ENCODE measurements at regions not wholly inside any gene's neighbourhood (a gene's known extent, or its start where the extent isn't known, plus 50 kb on each side); places are given as distances from the start of the nearest gene placed in this dataset.

GRCh38 chr5:165705960-165706359, 2200.5 kb downstream of the MAT2B start:
- DNase-seq (ENCODE audit: low spot score in 2 of 2) (no peak), ATAC-seq (no peak)
- Mint-ChIP-seq H3K4me1 (no peaks in the 10 kb centered on the region), H3K27ac (no peak overlapping the region), H3K9me3 (no peaks in the 10 kb centered on the region), H3K4me3 (no peak overlapping the region), H3K36me3 (peaks cover 5% of the 10 kb centered on the region)

- no peak for ATAC-seq
- no peaks in the 10 kb centered on the region for H3K4me1 Mint-ChIP-seq
Observed at GRCh38 chr5:165712011-165712410, 2206.6 kb downstream of the MAT2B start.

GRCh38 chr5:165714598-165714997, 2209.2 kb downstream of the MAT2B start:
- Mint-ChIP-seq H3K36me3 (no peaks in the 10 kb centered on the region), H3K9me3 (peaks cover 16% of the 10 kb centered on the region), H3K4me1 (no peaks in the 10 kb centered on the region), H3K4me3 (no peak overlapping the region), H3K27ac (no peak overlapping the region)
- DNase-seq (ENCODE audit: low spot score in 2 of 2) (no peak), ATAC-seq (no peak)

More at GRCh38 chr5:165712011-165712410, 2206.6 kb downstream of the MAT2B start:
- Mint-ChIP-seq H3K9me3 (peaks cover 11% of the 10 kb centered on the region), H3K27ac (no peak overlapping the region), H3K4me3 (no peak overlapping the region), H3K36me3 (no peaks in the 10 kb centered on the region)
- no peak for DNase-seq (ENCODE audit: low spot score in 2 of 2)

GRCh38 chr5:165720901-165721300, 2215.5 kb downstream of the MAT2B start:
- peaks cover 11% of the 10 kb centered on the region for H3K9me3 Mint-ChIP-seq
- DNase-seq (ENCODE audit: low spot score in 2 of 2) (no peak), ATAC-seq (no peak)
- no peak overlapping the region for H3K27ac Mint-ChIP-seq
- H3K4me1 Mint-ChIP-seq, result no peaks in the 10 kb centered on the region
- H3K4me3 Mint-ChIP-seq, result no peak overlapping the region
- no peaks in the 10 kb centered on the region for H3K36me3 Mint-ChIP-seq

- ATAC-seq (no peak), DNase-seq (ENCODE audit: low spot score in 2 of 2) (no peak)
- H3K4me3 Mint-ChIP-seq, result no peak overlapping the region
- no peaks in the 10 kb centered on the region for H3K36me3 Mint-ChIP-seq
- no peak overlapping the region for H3K27ac Mint-ChIP-seq
- H3K9me3 Mint-ChIP-seq, result peaks cover 11% of the 10 kb centered on the region
- no peaks in the 10 kb centered on the region for H3K4me1 Mint-ChIP-seq
Observed at GRCh38 chr5:165722401-165722800, 2217.0 kb downstream of the MAT2B start.

- Mint-ChIP-seq H3K4me1 (no peaks in the 10 kb centered on the region), H3K4me3 (no peak overlapping the region)
Observed at GRCh38 chr5:165723931-165724330, 2218.5 kb downstream of the MAT2B start.

GRCh38 chr5:165728425-165728824, 2223.0 kb downstream of the MAT2B start:
- Mint-ChIP-seq H3K4me3 (no peak overlapping the region), H3K27ac (no peak overlapping the region), H3K9me3 (peaks cover 8% of the 10 kb centered on the region), H3K4me1 (no peaks in the 10 kb centered on the region), H3K36me3 (no peaks in the 10 kb centered on the region)
- ATAC-seq (no peak), DNase-seq (ENCODE audit: low spot score in 2 of 2) (no peak)

More at GRCh38 chr5:165723931-165724330, 2218.5 kb downstream of the MAT2B start:
- DNase-seq (ENCODE audit: low spot score in 2 of 2), result no peak
- no peaks in the 10 kb centered on the region for H3K36me3 Mint-ChIP-seq
- H3K9me3 Mint-ChIP-seq, result peaks cover 11% of the 10 kb centered on the region
- ATAC-seq, result no peak
- no peak overlapping the region for H3K27ac Mint-ChIP-seq

GRCh38 chr5:165735388-165735787, 2230.0 kb downstream of the MAT2B start:
- no peaks in the 10 kb centered on the region for H3K36me3 Mint-ChIP-seq
- H3K4me1 Mint-ChIP-seq, result no peaks in the 10 kb centered on the region
- H3K9me3 Mint-ChIP-seq, result peaks cover 22% of the 10 kb centered on the region
- no peak overlapping the region for H3K27ac Mint-ChIP-seq
- DNase-seq (ENCODE audit: low spot score in 2 of 2), result no peak
- no peak for ATAC-seq
- H3K4me3 Mint-ChIP-seq, result no peak overlapping the region

GRCh38 chr5:165739079-165739741, 2233.8 kb downstream of the MAT2B start:
- DNase-seq (ENCODE audit: low spot score in 2 of 2), result no peak
- H3K4me1 Mint-ChIP-seq, result no peaks in the 10 kb centered on the region

GRCh38 chr5:165757791-165758190, 2252.4 kb downstream of the MAT2B start:
- Mint-ChIP-seq H3K4me3 (no peak overlapping the region), H3K36me3 (no peaks in the 10 kb centered on the region), H3K27ac (no peak overlapping the region), H3K9me3 (peaks cover 21% of the 10 kb centered on the region), H3K4me1 (no peaks in the 10 kb centered on the region)
- no peak for DNase-seq (ENCODE audit: low spot score in 2 of 2)
- no peak for ATAC-seq

More at GRCh38 chr5:165739079-165739741, 2233.8 kb downstream of the MAT2B start:
- Mint-ChIP-seq H3K36me3 (no peaks in the 10 kb centered on the region), H3K27ac (no peak overlapping the region), H3K4me3 (no peak overlapping the region), H3K9me3 (peaks cover 16% of the 10 kb centered on the region)
- ATAC-seq, result no peak

- no peak for ATAC-seq
- H3K9me3 Mint-ChIP-seq, result peaks cover 11% of the 10 kb centered on the region
Observed at GRCh38 chr5:165775111-165775510, 2269.7 kb downstream of the MAT2B start.

GRCh38 chr5:165779505-165779904, 2274.1 kb downstream of the MAT2B start:
- ATAC-seq (no peak), DNase-seq (ENCODE audit: low spot score in 2 of 2) (no peak)
- Mint-ChIP-seq H3K4me1 (no peaks in the 10 kb centered on the region), H3K9me3 (peaks cover 24% of the 10 kb centered on the region), H3K4me3 (no peak overlapping the region), H3K27ac (no peak overlapping the region), H3K36me3 (no peaks in the 10 kb centered on the region)

More at GRCh38 chr5:165775111-165775510, 2269.7 kb downstream of the MAT2B start:
- Mint-ChIP-seq H3K27ac (no peak overlapping the region), H3K4me3 (no peak overlapping the region), H3K36me3 (no peaks in the 10 kb centered on the region), H3K4me1 (no peaks in the 10 kb centered on the region)
- no peak for DNase-seq (ENCODE audit: low spot score in 2 of 2)

GRCh38 chr5:165780901-165781300, 2275.5 kb downstream of the MAT2B start:
- Mint-ChIP-seq H3K4me1 (no peaks in the 10 kb centered on the region), H3K4me3 (no peak overlapping the region), H3K27ac (no peak overlapping the region), H3K36me3 (no peaks in the 10 kb centered on the region), H3K9me3 (peaks cover 24% of the 10 kb centered on the region)
- DNase-seq (ENCODE audit: low spot score in 2 of 2) (no peak), ATAC-seq (no peak)

- no peaks in the 10 kb centered on the region for H3K4me1 Mint-ChIP-seq
Observed at GRCh38 chr5:165781738-165782137, 2276.3 kb downstream of the MAT2B start.

GRCh38 chr5:165783024-165783423, 2277.6 kb downstream of the MAT2B start:
- Mint-ChIP-seq H3K4me3 (no peak overlapping the region), H3K4me1 (no peaks in the 10 kb centered on the region), H3K27ac (no peak overlapping the region), H3K9me3 (peaks cover 23% of the 10 kb centered on the region), H3K36me3 (no peaks in the 10 kb centered on the region)
- no peak for ATAC-seq
- no peak for DNase-seq (ENCODE audit: low spot score in 2 of 2)

More at GRCh38 chr5:165781738-165782137, 2276.3 kb downstream of the MAT2B start:
- Mint-ChIP-seq H3K36me3 (no peaks in the 10 kb centered on the region), H3K4me3 (no peak overlapping the region), H3K27ac (no peak overlapping the region), H3K9me3 (peaks cover 23% of the 10 kb centered on the region)
- DNase-seq (ENCODE audit: low spot score in 2 of 2) (no peak), ATAC-seq (no peak)

- no peaks in the 10 kb centered on the region for H3K36me3 Mint-ChIP-seq
- H3K4me3 Mint-ChIP-seq, result no peak overlapping the region
- DNase-seq (ENCODE audit: low spot score in 2 of 2) (no peak), ATAC-seq (no peak)
- H3K9me3 Mint-ChIP-seq, result peaks cover 32% of the 10 kb centered on the region
- no peak overlapping the region for H3K27ac Mint-ChIP-seq
- no peaks in the 10 kb centered on the region for H3K4me1 Mint-ChIP-seq
Observed at GRCh38 chr5:165786073-165786472, 2280.7 kb downstream of the MAT2B start.
